Uterus (tissue), 3 donors: ENCODE measurements at regions not wholly inside any gene's neighbourhood (a gene's known extent, or its start where the extent isn't known, plus 50 kb on each side); places are given as distances from the start of the nearest gene placed in this dataset.

Source experiments
- DNase-seq, 2 donors: peaks; one replicate each; pipeline ENCODE4 v3.0.0-alpha.2; 2019 to 2020
- H3K27ac ChIP-seq, 2 donors: fragments of 200-600 bp; sonication (generic); 1 replicate in 1 of 2; 2 replicates in 1 of 2; pipeline ENCODE4 v1.5.1; 2016 to 2018
- H3K27me3 ChIP-seq, 2 donors: fragments of 200-600 bp; sonication (generic); one replicate each; pipeline ENCODE4 v1.5.1; 2018 to 2019; ENCODE audit warnings: control low read depth in 1 of 2
- H3K36me3 ChIP-seq, 2 donors: fragments of 200-600 bp; sonication (generic); one replicate each; pipeline ENCODE4 v1.5.1; 2019; ENCODE audit warnings: control low read depth in 1 of 2
- H3K4me1 ChIP-seq, 2 donors: fragments of 200-600 bp; sonication (generic); one replicate each; pipeline ENCODE4 v1.5.1; 2018 to 2019; ENCODE audit warnings: control low read depth in 1 of 2
- H3K4me3 ChIP-seq, 2 donors: fragments of 200-600 bp; sonication (generic); 1 replicate in 1 of 2; 2 replicates in 1 of 2; pipeline ENCODE4 v1.5.1; 2018 to 2019; ENCODE audit warnings: mild to moderate bottlenecking in 1 of 2
- H3K9me3 ChIP-seq, 2 donors: fragments of 200-600 bp; sonication (generic); one replicate each; pipeline ENCODE4 v1.5.1; 2019; ENCODE audit warnings: control low read depth in 1 of 2
- CTCF ChIP-seq, 4 experiments: fragments of 200-600 bp in 2 of 4; fragments of 450-650 bp in 2 of 4; sonication (generic) in 2 of 4; IDR thresholded peaks; one replicate each; pipeline ENCODE4 v1.5.1; 2016 to 2019; ENCODE audit warnings: antibody characterized with exemption in 4 of 4, mild to moderate bottlenecking in 2 of 4, moderate library complexity in 1 of 4
- POLR2A ChIP-seq, 2 donors: fragments of 450-650 bp; IDR thresholded peaks; one replicate each; pipeline ENCODE4 v1.6.1; 2016; ENCODE audit warnings: antibody characterized with exemption in 2 of 2, mild to moderate bottlenecking in 1 of 2, moderate library complexity in 1 of 2
- intact Hi-C: fragments of 100-400 bp; cut with DNase I; formaldehyde crosslinking; loops from one replicate; pipeline ENCODE4 v1.15.1; 2023; ENCODE audit warnings: low total_unique reads
- donor health status: DM: yes; HTN: yes; CAD: no.

GRCh38 chr2:136358576-136358975 lies 240.6 kb upstream of the CXCR4 start:
- no peak overlapping the region for H3K27ac ChIP-seq
- no peaks in the 10 kb centered on the region for H3K36me3 ChIP-seq
- no peaks in the 10 kb centered on the region for H3K9me3 ChIP-seq
- intact Hi-C loops, result no loop called here
- H3K4me1 ChIP-seq, result no peaks in the 10 kb centered on the region
- no peak for DNase-seq
- H3K4me3 ChIP-seq, result no peak overlapping the region
- H3K27me3 ChIP-seq, result no peaks in the 10 kb centered on the region
- TF ChIP-seq POLR2A (IDR thresholded peaks at IDR 0.05), result no peak

- DNase-seq, result no peak
- Histone ChIP-seq H3K36me3 (no peaks in the 10 kb centered on the region), H3K4me3 (no peak overlapping the region), H3K27me3 (no peaks in the 10 kb centered on the region), H3K4me1 (no peaks in the 10 kb centered on the region), H3K9me3 (no peaks in the 10 kb centered on the region), H3K27ac (no peak overlapping the region)
- no peak for TF ChIP-seq POLR2A (IDR thresholded peaks at IDR 0.05)
- no peak for TF ChIP-seq CTCF (IDR thresholded peaks at IDR 0.05)
- intact Hi-C loops, result no loop called here
Observed at GRCh38 chr2:136357007-136357380, 239.0 kb upstream of the CXCR4 start.

GRCh38 chr2:136356125-136357006 lies 238.4 kb upstream of the CXCR4 start:
- Histone ChIP-seq H3K27me3 (no peaks in the 10 kb centered on the region), H3K36me3 (no peaks in the 10 kb centered on the region), H3K4me3 (no peak overlapping the region), H3K9me3 (no peaks in the 10 kb centered on the region), H3K27ac (no peak overlapping the region), H3K4me1 (no peaks in the 10 kb centered on the region)
- no peak for DNase-seq
- intact Hi-C loops, result no loop called here
- no peak for TF ChIP-seq CTCF (IDR thresholded peaks at IDR 0.05)
- TF ChIP-seq POLR2A (IDR thresholded peaks at IDR 0.05), result no peak

GRCh38 chr2:136351684-136352083 lies 233.7 kb upstream of the CXCR4 start:
- H3K4me1 ChIP-seq, result no peaks in the 10 kb centered on the region
- no peaks in the 10 kb centered on the region for H3K9me3 ChIP-seq
- TF ChIP-seq POLR2A (IDR thresholded peaks at IDR 0.05) (no peak), CTCF (IDR thresholded peaks at IDR 0.05) (no peak)
- no peak overlapping the region for H3K4me3 ChIP-seq
- no peak for DNase-seq
- H3K27ac ChIP-seq, result no peak overlapping the region
- H3K36me3 ChIP-seq, result no peaks in the 10 kb centered on the region
- H3K27me3 ChIP-seq, result no peaks in the 10 kb centered on the region
- intact Hi-C loops, result no loop called here

GRCh38 chr2:136347981-136348380 lies 230.0 kb upstream of the CXCR4 start:
- intact Hi-C loops, result no loop called here
- DNase-seq, result no peak
- Histone ChIP-seq H3K9me3 (no peaks in the 10 kb centered on the region), H3K4me3 (no peak overlapping the region), H3K27me3 (no peaks in the 10 kb centered on the region), H3K36me3 (no peaks in the 10 kb centered on the region), H3K4me1 (no peaks in the 10 kb centered on the region), H3K27ac (no peak overlapping the region)
- TF ChIP-seq POLR2A (IDR thresholded peaks at IDR 0.05), result no peak
- TF ChIP-seq CTCF (IDR thresholded peaks at IDR 0.05), result no peak
